ENCODE measurements at regions not wholly inside any gene's neighbourhood (a gene's known extent, or its start where the extent isn't known, plus 50 kb on each side); places are given as distances from the start of the nearest gene placed in this dataset.

- WGBS (ENCODE audit: insufficient coverage): 100% methylated on average over 2 of the region's 7 CpGs
- H2AFZ ChIP-seq (ENCODE audit: insufficient read depth, low read depth, low read length, poor library complexity, severe bottlenecking): no peak overlapping the region
- peaks cover 7% of the 10 kb centered on the region for H3K79me2 ChIP-seq (ENCODE audit: insufficient read depth, low read length)
- peaks cover 7% of the 10 kb centered on the region in 2 donors for H3K4me1 ChIP-seq (ENCODE audit: control insufficient read depth in 1 of 2, insufficient read depth in 2 of 2, low read length in 2 of 2)
- H3K4me3 ChIP-seq (replicated peaks in 1 of 3; ENCODE audit: low read depth in 2 of 3, low read length in 3 of 3): no peak overlapping the region
- no peaks in the 10 kb centered on the region for H4K20me1 ChIP-seq (ENCODE audit: insufficient read depth, low read length)
- H3K9me3 ChIP-seq (replicated peaks in 1 of 2; ENCODE audit: control insufficient read depth in 1 of 2, insufficient read depth in 1 of 2, low read length in 2 of 2): no peaks in the 10 kb centered on the region
- no peaks in the 10 kb centered on the region for H3K36me3 Mint-ChIP-seq
- no peak overlapping the region for H3K4me2 ChIP-seq (replicated peaks; ENCODE audit: extremely low read depth, low read length, poor library complexity, severe bottlenecking)
- H3K27me3 Mint-ChIP-seq (ENCODE audit: low read depth in 3 of 3): peaks cover 0 to 2% (median 0%) of the 10 kb centered on the region in 3 donors
- no peak for DNase-seq
- H3K27ac Mint-ChIP-seq: no peak overlapping the region
- no peak for TF ChIP-seq CTCF (IDR thresholded peaks at IDR 0.05)
- H3K4me3 Mint-ChIP-seq: no peak overlapping the region
- no peaks in the 10 kb centered on the region for H3K27me3 ChIP-seq (ENCODE audit: control insufficient read depth in 2 of 2, insufficient read depth in 2 of 2, low read length in 2 of 2)
- H3K9me3 Mint-ChIP-seq: peaks cover 0 to 4% (median 0%) of the 10 kb centered on the region in 7 donors
- no peaks in the 10 kb centered on the region for H3K36me3 ChIP-seq (replicated peaks in 1 of 2; ENCODE audit: control insufficient read depth in 1 of 2, insufficient read depth in 2 of 2, low read length in 2 of 2)
- H3K4me1 Mint-ChIP-seq: peaks cover 29% of the 10 kb centered on the region
- intact Hi-C loops (cut with micrococcal nuclease): no loop called here
- H3K9ac ChIP-seq (ENCODE audit: insufficient read depth, low read length, poor library complexity, severe bottlenecking): no peak overlapping the region
- H3K27ac ChIP-seq (ENCODE audit: low read depth in 1 of 2, low read length in 2 of 2): no peak overlapping the region
These were observed 120.0 kb upstream of the FRMD4B start for GRCh38 chr3:69505770-69506407.

GRCh38 chr3:69504232-69504631, 118.3 kb upstream of the FRMD4B start:
- H3K4me1 ChIP-seq (ENCODE audit: control insufficient read depth in 1 of 2, insufficient read depth in 2 of 2, low read length in 2 of 2): peaks cover 19% of the 10 kb centered on the region in 2 donors
- Mint-ChIP-seq H3K4me1 (peaks cover 39% of the 10 kb centered on the region), H3K9me3 (peaks cover 0 to 4% (median 0%) of the 10 kb centered on the region in 7 donors), H3K27ac (no peak overlapping the region), H3K27me3 (ENCODE audit: low read depth in 3 of 3) (peaks cover 0 to 2% (median 0%) of the 10 kb centered on the region in 3 donors), H3K36me3 (no peaks in the 10 kb centered on the region), H3K4me3 (no peak overlapping the region)
- intact Hi-C loops (cut with micrococcal nuclease): no loop called here
- no peak for TF ChIP-seq CTCF (IDR thresholded peaks at IDR 0.05)
- H2AFZ ChIP-seq (ENCODE audit: insufficient read depth, low read depth, low read length, poor library complexity, severe bottlenecking): no peak overlapping the region
- H3K9me3 ChIP-seq (replicated peaks in 1 of 2; ENCODE audit: control insufficient read depth in 1 of 2, insufficient read depth in 1 of 2, low read length in 2 of 2): no peaks in the 10 kb centered on the region
- no peak overlapping the region for H3K4me2 ChIP-seq (replicated peaks; ENCODE audit: extremely low read depth, low read length, poor library complexity, severe bottlenecking)
- peaks cover 14% of the 10 kb centered on the region for H3K79me2 ChIP-seq (ENCODE audit: insufficient read depth, low read length)
- no peak for DNase-seq
- H4K20me1 ChIP-seq (ENCODE audit: insufficient read depth, low read length): no peaks in the 10 kb centered on the region
- no peak overlapping the region for H3K4me3 ChIP-seq (replicated peaks in 1 of 3; ENCODE audit: low read depth in 2 of 3, low read length in 3 of 3)
- H3K36me3 ChIP-seq (replicated peaks in 1 of 2; ENCODE audit: control insufficient read depth in 1 of 2, insufficient read depth in 2 of 2, low read length in 2 of 2): no peaks in the 10 kb centered on the region
- H3K27ac ChIP-seq (ENCODE audit: low read depth in 1 of 2, low read length in 2 of 2): no peak overlapping the region
- no CpG with 5 or more reads among the region's 3 CpGs for WGBS (ENCODE audit: insufficient coverage)
- H3K9ac ChIP-seq (ENCODE audit: insufficient read depth, low read length, poor library complexity, severe bottlenecking): no peak overlapping the region
- no peaks in the 10 kb centered on the region for H3K27me3 ChIP-seq (ENCODE audit: control insufficient read depth in 2 of 2, insufficient read depth in 2 of 2, low read length in 2 of 2)

Measured in CD14-positive monocyte (primary cell).